IPS-20b (cell line): ENCODE measurements at regions not wholly inside any gene's neighbourhood (a gene's known extent, or its start where the extent isn't known, plus 50 kb on each side); places are given as distances from the start of the nearest gene placed in this dataset.

Source experiments
- H3K27ac ChIP-seq: one replicate; pipeline ENCODE4 v1.5.1; 2013; ENCODE audit warnings: low read length
- H3K27me3 ChIP-seq: 2 replicates; pipeline ENCODE4 v1.6.1; 2013; ENCODE audit warnings: mild to moderate bottlenecking, low read length, inconsistent platforms; ENCODE audit not compliant: insufficient read depth
- H3K36me3 ChIP-seq: 2 replicates; pipeline ENCODE4 v1.6.1; 2013; ENCODE audit warnings: low read depth, mild to moderate bottlenecking, inconsistent platforms, low read length, moderate library complexity; ENCODE audit not compliant: insufficient read depth
- H3K4me1 ChIP-seq: 2 replicates; pipeline ENCODE4 v1.6.1; 2013; ENCODE audit warnings: mild to moderate bottlenecking, control low read depth, inconsistent platforms, low read length, moderate library complexity; ENCODE audit not compliant: insufficient read depth
- H3K4me3 ChIP-seq: 2 replicates; pipeline ENCODE4 v1.5.1; 2013; ENCODE audit warnings: mild to moderate bottlenecking, low read length, inconsistent platforms
- H3K9ac ChIP-seq: 2 replicates; pipeline ENCODE4 v1.6.1; 2013; ENCODE audit warnings: low read depth, mild to moderate bottlenecking, inconsistent platforms, low read length, moderate library complexity
- H3K9me3 ChIP-seq: 2 replicates; pipeline ENCODE4 v1.6.1; 2013; ENCODE audit warnings: mild to moderate bottlenecking, low read depth, low read length, inconsistent platforms; ENCODE audit not compliant: insufficient read depth

GRCh38 chr1:232473324-232473723, 156.6 kb downstream of the SIPA1L2 start:
- Histone ChIP-seq H3K27me3 (peaks cover 29% of the 10 kb centered on the region; the same call in 1 of the 2 replicates), H3K4me3 (0 out of 2 replicates have a peak overlapping the region, but pooled peaks have one; percentile 11), H3K9ac (no peak overlapping the region), H3K36me3 (no peaks in the 10 kb centered on the region), H3K27ac (no peak overlapping the region), H3K9me3 (no peaks in the 10 kb centered on the region), H3K4me1 (peaks cover 33% of the 10 kb centered on the region)

- H3K9me3 ChIP-seq, result no peaks in the 10 kb centered on the region
- peaks cover 36% of the 10 kb centered on the region for H3K27me3 ChIP-seq
- H3K9ac ChIP-seq, result peak overlapping the region; percentile 19; the same call in 1 of the 2 replicates
- H3K4me3 ChIP-seq, result peak overlapping the region; percentile 11; the same call in 1 of the 2 replicates
- no peak overlapping the region for H3K27ac ChIP-seq
- H3K36me3 ChIP-seq, result no peaks in the 10 kb centered on the region
- H3K4me1 ChIP-seq, result peaks cover 36% of the 10 kb centered on the region
Observed at GRCh38 chr1:232472485-232473041, 157.4 kb downstream of the SIPA1L2 start.

DNA sequence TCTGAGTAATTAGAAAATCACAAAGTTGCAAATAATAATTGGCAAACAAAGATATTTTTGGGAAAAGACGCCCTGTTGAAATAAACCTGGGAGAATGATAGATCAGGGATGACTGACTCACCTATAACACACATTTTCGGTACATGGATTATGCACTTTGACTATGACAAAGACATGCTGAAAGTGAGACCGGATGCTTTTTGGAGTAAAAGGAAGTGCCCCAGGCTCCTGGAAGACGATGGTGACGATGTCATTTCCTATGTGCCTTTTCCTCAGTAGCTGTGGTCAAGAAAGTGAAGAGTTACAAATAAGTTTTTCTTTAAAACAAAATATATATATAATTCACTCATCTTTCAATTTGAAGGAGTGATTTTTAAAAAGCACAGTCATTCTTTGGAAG, 158.7 kb downstream of the SIPA1L2 start:
- H3K4me3 ChIP-seq, result no peak overlapping the region
- H3K9me3 ChIP-seq, result no peaks in the 10 kb centered on the region
- peaks cover 36% of the 10 kb centered on the region for H3K4me1 ChIP-seq
- no peaks in the 10 kb centered on the region for H3K36me3 ChIP-seq
- no peak overlapping the region for H3K27ac ChIP-seq
- H3K27me3 ChIP-seq, result peaks cover 49% of the 10 kb centered on the region
- H3K9ac ChIP-seq, result no peak overlapping the region

DNA sequence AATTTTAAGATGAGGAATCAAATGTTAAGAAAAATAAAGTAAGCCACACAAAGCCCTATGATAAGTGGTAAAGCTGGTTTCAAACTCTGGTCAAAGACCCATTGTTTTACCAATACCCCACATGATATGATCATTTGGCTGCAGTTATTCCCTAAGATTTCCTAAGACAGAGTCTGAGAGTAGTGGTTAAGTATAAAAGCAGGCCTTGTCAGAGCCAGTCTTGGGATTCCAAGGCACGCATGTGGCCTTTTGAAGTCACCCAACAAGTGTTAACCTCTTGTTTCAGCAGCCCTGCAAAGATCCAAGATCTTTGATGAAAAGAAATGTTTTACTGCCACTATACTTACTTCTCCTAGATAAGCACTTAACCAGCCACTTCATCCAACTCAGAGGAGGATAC, 159.2 kb downstream of the SIPA1L2 start:
- Histone ChIP-seq H3K4me1 (peaks cover 36% of the 10 kb centered on the region), H3K36me3 (no peaks in the 10 kb centered on the region), H3K27ac (no peak overlapping the region), H3K9me3 (no peaks in the 10 kb centered on the region), H3K27me3 (peaks cover 55% of the 10 kb centered on the region), H3K9ac (no peak overlapping the region), H3K4me3 (no peak overlapping the region)

DNA sequence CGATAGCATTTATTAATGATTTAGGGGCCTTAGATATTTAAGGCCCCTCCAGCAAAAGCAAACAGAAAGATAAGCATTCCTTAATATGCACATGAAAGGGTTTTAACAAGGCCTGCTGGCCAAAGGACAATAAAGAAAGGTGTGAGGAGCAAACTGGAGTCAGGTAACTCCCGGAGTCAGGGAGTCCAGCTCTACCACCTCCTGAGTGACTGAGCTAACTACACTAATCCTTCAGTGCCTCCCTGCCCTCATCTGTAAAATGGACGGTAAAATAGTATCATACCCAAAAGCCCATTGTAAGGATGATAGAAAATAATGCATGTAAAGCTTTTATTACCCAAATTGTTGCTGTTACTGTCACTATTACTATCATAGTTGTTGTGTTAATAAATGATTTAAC, 161.7 kb downstream of the SIPA1L2 start:
- H3K9ac ChIP-seq, result no peak overlapping the region
- no peak overlapping the region for H3K27ac ChIP-seq
- no peak overlapping the region for H3K4me3 ChIP-seq
- H3K27me3 ChIP-seq, result peaks cover 56% of the 10 kb centered on the region
- peaks cover 23% of the 10 kb centered on the region for H3K4me1 ChIP-seq
- peaks cover 6% of the 10 kb centered on the region; the same call in 1 of the 2 replicates for H3K36me3 ChIP-seq
- no peaks in the 10 kb centered on the region for H3K9me3 ChIP-seq

- Histone ChIP-seq H3K9ac (no peak overlapping the region), H3K27me3 (peaks cover 56% of the 10 kb centered on the region), H3K36me3 (peaks cover 6% of the 10 kb centered on the region; the same call in 1 of the 2 replicates), H3K4me3 (no peak overlapping the region), H3K27ac (no peak overlapping the region), H3K4me1 (peaks cover 14% of the 10 kb centered on the region), H3K9me3 (no peaks in the 10 kb centered on the region)
Observed at GRCh38 chr1:232467073-232467760, 162.7 kb downstream of the SIPA1L2 start.

GRCh38 chr1:232464325-232464724, 165.6 kb downstream of the SIPA1L2 start:
- H3K36me3 ChIP-seq, result peaks cover 6% of the 10 kb centered on the region; the same call in 1 of the 2 replicates
- peaks cover 38% of the 10 kb centered on the region for H3K27me3 ChIP-seq
- H3K9me3 ChIP-seq, result no peaks in the 10 kb centered on the region
- H3K4me1 ChIP-seq, result peaks cover 7% of the 10 kb centered on the region; the same call in 1 of the 2 replicates
- H3K9ac ChIP-seq, result no peak overlapping the region
- no peak overlapping the region for H3K4me3 ChIP-seq
- no peak overlapping the region for H3K27ac ChIP-seq

- Histone ChIP-seq H3K9me3 (no peaks in the 10 kb centered on the region), H3K27ac (no peak overlapping the region), H3K27me3 (peaks cover 27% of the 10 kb centered on the region), H3K36me3 (peaks cover 6% of the 10 kb centered on the region; the same call in 1 of the 2 replicates), H3K4me1 (peaks cover 2% of the 10 kb centered on the region), H3K9ac (no peak overlapping the region), H3K4me3 (no peak overlapping the region)
Observed at GRCh38 chr1:232463225-232463624, 166.7 kb downstream of the SIPA1L2 start.

DNA sequence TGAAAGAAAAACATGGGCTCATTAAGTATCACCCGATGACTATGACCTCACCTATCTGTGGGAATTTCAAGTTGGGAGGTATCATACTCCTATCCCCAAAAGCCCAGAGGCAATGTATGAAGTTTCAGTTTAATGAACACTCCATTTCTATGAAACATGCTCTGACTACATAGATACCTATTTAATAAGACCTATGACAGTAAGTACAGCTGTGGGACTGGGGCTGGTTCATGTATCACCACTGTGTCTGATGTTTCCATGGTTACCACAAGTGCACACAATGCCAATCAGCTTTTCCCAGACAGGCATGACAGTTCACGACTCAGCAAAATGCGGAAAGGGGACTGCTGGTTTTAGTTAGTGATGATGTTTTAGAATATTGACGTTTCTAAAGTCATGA, 167.7 kb downstream of the SIPA1L2 start:
- Histone ChIP-seq H3K4me1 (peaks cover 10% of the 10 kb centered on the region), H3K4me3 (no peak overlapping the region), H3K27ac (no peak overlapping the region), H3K27me3 (peaks cover 17% of the 10 kb centered on the region; the same call in 1 of the 2 replicates), H3K9me3 (no peaks in the 10 kb centered on the region), H3K36me3 (peaks cover 6% of the 10 kb centered on the region; the same call in 1 of the 2 replicates), H3K9ac (no peak overlapping the region)

DNA sequence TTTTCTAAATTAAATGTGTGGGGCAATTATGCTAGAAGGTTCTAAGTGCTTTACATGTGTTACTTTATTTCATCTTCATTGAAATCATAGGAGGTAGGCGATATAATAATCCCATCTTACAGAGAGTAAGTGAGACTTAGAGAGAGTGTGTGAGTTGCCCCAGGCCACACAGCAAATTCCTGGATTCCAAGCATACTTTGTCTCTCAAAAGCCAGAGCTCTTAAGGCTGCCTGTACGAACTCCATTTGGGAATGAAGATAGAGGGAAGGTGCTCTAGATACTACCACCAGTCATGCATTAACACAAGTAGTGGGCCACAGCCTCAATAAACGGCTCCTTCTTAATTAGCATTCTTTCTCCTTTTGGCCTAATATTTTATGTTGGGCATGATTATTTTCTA, 170.1 kb downstream of the SIPA1L2 start:
- no peaks in the 10 kb centered on the region; the same call in 1 of the 2 replicates for H3K27me3 ChIP-seq

GRCh38 chr1:232459087-232459486, 170.8 kb downstream of the SIPA1L2 start:
- no peak overlapping the region for H3K9ac ChIP-seq
- H3K4me3 ChIP-seq, result no peak overlapping the region
- no peaks in the 10 kb centered on the region for H3K36me3 ChIP-seq
- no peaks in the 10 kb centered on the region for H3K9me3 ChIP-seq
- H3K27me3 ChIP-seq, result no peaks in the 10 kb centered on the region
- H3K4me1 ChIP-seq, result peaks cover 30% of the 10 kb centered on the region
- H3K27ac ChIP-seq, result no peak overlapping the region

More for the DNA sequence above, 170.1 kb downstream of the SIPA1L2 start:
- Histone ChIP-seq H3K27ac (no peak overlapping the region), H3K9ac (no peak overlapping the region), H3K4me3 (no peak overlapping the region), H3K4me1 (peaks cover 23% of the 10 kb centered on the region), H3K9me3 (no peaks in the 10 kb centered on the region), H3K36me3 (peaks cover 3% of the 10 kb centered on the region; the same call in 1 of the 2 replicates)

DNA sequence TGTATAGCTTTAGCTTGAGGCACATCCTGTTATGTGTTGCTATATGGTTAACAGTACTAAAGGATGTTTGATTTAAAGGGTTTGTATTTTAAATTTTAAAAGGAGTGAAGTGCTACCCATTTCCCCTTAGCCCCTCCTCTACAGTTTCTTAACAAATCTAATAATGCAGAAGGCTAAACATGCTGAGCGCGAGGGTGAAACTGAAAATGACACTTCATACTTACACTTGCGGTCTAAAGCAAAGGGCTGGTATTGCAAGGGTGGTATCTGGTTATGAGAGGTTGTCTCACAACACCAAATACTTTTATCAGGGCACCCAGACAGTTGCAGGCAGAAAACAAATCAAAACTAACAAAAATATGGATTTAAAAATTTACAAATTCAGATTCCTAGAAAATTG, 172.3 kb downstream of the SIPA1L2 start:
- Histone ChIP-seq H3K4me1 (peaks cover 33% of the 10 kb centered on the region), H3K9ac (no peak overlapping the region), H3K27ac (no peak overlapping the region), H3K4me3 (no peak overlapping the region), H3K27me3 (no peaks in the 10 kb centered on the region), H3K9me3 (no peaks in the 10 kb centered on the region), H3K36me3 (no peaks in the 10 kb centered on the region)
